GM19467 (cell line): ENCODE measurements at regions not wholly inside any gene's neighbourhood (a gene's known extent, or its start where the extent isn't known, plus 50 kb on each side); places are given as distances from the start of the nearest gene placed in this dataset.

Experiments used
- ATAC-seq: cut with Tn5 transposase; IDR thresholded peaks from one replicate; pipeline ENCODE4 v1.9.1; 2021; ENCODE audit warnings: mild to moderate bottlenecking, moderate library complexity; ENCODE audit not compliant: unreplicated experiment

DNA sequence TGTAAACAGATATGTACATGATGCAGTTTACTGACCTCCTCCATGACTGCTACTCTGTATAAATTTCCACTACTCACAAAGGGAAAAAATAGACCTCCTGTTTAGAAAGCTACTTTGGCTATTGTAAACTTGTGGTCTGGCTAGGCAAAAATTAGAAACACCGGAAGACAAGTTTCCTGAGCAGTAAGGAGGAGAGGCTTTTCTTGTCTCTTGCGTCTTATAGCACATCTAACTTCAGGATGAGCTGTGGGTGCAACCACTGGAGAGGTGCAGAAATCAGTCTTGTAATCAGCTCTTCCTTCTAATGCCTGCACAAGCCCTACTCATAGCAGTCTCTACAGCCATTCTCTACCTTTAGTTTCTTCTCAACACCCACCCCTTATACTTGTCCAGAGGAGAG lies 296.5 kb upstream of the SLC35B3 start:
- ATAC-seq = no peak

DNA sequence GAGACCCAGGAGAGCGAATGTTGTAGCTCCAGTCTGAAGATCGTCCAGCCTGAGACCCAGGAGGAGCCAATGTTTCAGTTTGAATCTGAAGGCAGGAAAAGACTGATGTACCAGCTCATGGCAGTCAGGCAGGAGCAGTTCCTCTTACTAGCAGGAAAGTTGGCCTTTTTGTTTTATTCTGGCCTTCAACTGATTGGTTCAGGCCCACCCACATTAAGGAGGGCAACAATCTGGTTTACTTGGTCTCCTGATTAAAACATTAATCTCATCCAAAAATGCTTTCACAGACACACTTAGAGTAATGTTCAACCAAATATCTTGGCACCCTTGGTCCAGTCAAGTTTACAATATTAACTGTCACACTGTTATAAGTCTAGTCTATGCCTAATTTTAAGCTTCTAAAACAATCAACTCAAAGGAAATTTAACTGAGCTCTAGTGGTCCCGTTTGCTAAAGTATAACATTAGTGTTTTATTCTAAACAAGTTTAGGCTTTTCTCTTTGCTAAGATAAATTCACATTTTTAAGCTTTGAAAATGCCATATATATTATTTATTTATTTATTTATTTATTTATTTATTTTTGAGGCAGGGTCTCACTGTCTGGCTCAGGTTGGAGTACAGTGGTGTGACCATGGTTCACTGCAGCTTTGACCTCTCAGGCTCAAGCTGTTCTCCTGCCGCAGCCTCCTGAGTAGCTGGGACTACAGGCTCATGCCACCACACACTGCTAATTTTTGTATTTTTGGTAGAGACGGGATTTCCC lies 275.5 kb upstream of the SLC35B3 start:
- ATAC-seq = no peak

DNA sequence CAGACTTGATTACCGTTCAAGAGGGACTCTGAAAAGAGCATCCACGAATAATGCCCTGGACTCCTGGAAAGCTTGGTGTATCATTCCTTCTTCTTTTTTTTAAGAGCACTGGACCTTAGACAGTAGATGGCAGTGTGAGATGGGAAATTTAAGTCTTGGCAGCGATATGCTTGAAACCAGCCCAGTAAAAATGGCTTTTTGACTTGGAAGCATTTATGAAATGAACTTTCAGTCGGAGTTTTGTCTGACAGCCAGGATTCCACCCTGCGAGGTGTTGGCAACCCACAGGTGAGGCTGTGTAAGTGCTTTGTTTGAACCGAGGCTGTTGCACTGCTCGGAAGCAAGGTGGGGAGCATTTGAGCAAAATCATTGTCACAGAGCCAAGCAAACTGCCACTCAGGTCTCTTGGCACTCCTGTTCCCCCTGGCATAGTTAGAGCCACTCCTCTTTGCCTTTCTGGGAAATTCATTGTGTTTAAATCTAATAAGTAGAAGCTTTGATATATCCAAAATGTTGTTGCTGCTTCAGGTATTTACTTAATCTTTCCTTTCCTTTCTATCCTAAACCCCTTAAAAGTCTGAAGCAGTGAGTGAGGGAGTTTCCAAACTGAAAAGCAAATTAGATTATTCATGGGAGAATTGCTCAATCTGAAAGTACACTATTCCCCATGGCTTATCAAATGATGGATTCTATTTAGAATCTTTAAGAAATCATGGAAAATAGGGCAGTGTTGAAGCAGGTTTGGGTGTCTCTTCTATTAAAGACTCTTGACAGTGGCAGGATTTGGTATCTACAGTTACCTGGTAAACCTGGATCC lies 272.8 kb upstream of the SLC35B3 start:
- no peak for ATAC-seq

DNA sequence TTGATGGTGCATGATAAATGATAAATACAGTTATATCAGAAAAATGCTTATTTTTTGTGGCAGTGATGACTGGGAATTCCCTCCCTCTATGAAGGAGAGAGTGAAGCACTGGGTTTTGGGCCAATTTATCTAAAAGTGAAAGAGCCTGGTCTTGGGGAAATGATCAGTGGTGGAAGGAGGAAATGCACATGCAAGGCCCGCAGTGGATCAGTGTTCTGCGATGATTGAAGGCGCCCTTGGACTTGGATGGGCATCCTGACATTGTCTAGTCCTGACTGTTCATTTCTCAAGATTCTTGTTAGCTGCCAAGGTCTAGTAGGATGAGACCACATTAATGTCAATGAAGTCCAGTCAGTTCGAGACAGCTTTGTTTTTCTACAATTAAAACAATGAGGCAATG lies 272.0 kb upstream of the SLC35B3 start:
- ATAC-seq = no peak

DNA sequence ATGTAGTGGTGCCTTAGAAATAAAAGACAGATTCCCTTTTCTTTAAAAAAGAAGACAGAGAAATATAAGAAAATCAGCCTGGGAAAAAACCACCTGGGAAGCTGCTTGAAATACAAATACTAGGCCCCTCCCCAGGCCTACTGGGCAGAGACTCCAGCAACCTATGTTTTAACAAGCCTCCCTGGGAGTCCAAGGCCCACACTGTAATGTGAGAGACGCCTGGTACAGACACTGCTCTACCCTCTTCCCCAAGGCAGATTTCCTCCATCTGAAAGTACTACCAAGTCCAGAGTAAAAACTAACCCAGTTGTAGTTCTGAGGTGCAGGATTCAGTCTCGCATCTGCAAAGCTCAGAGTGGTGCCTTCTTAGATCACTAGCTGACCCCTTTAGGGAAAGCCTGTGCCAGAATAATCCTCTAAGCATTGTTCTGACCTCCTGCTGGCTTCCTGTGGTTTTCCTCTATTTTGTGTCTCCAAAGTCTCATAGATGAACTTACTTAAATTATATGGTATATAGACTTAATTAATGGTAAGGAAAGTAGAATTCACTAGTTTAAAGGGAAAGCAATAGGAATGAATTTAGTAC lies 270.2 kb upstream of the SLC35B3 start:
- ATAC-seq = no peak

DNA sequence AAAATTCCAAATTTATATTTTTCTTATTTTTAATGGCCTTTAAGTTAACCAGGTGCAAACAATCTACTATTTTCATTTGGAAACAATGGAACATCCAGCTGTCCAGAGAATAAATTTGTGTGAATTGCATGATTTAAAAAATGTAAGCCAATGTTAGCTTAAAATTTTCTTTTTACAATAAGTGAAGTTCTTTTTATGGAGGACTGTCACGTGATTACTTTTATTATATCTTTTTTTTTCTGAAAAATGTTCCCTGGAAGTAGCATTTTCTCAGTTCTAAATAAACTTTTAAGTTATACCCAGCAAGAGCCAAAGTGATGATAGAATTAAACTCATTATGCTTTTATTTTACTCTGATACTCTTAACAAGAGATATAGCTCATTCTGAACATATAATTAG lies 267.7 kb upstream of the SLC35B3 start:
- no peak for ATAC-seq

DNA sequence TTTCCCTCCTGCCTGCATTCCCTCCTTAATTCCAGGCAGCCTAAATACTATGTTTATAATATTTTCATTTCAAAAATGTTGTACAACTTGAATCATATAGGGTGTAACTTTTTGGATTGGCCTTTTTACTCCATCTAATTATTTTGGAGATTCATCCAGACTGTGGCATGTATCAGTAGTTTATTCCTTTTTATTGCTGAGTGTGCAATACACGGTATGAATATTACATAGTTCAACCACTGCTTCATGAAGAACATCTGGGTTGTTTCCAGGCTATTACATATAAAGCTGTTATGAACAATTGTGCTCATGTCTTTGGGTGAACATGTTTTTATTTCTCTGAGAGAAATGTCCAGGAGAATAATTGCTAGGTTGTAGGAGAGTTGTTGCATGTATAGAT lies 253.5 kb upstream of the SLC35B3 start:
- no peak for ATAC-seq

DNA sequence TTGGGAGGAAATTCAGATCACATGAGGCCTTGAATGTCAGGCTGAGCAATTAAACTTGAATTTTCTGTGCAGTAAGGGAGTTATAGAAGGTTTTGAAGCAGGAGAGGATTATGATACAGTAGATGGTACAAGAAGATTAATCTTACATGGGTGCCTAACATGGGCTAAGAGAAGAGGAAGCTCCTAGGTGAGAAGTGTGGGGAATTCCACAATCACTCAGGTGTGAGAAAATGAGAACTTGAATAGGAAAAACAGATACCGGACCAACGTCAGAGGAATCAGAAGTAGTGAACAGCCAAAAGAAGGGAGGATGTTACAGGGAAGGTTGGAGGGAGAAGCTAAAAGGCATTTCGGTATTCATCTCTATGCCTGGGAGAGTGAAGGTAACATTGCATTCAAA lies 250.7 kb upstream of the SLC35B3 start:
- ATAC-seq = no peak

DNA sequence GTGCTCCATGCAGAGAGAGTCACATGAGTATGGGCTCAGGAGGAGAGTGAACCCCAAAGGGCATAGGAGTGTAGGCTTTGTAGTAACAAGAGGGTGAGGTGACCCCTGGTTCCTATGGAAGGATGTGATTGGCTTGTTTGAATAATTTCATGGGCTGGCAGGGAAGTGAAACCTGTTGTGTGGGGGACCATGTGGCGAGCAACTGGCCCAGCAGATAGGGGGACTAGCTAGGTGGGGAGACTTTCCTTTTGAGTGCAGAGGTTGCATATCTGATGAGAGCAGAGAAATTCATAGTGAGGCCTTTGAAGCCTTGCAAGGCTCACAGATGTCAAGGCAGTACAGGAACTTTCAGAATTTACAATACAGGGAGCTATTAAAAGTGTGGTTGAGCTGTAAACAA lies 247.9 kb upstream of the SLC35B3 start:
- no peak for ATAC-seq

DNA sequence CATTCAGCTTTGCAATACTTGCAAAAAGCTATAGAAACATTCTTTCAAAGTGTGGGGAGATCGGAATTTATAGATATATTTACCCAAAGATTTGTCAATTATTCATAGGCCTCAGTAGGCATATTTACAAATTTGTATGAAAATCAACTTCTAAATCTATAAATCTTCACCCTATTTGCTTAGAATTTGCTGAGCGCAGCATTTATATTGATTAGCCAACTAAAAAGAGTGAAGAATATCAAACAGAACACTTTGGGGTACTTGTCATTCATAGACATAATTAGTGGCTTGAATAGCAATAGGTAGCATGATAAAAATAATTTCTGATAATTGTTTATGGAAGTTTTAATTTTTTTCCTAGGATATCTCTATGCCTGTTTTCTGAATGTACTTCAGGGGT lies 244.5 kb upstream of the SLC35B3 start:
- no peak for ATAC-seq

DNA sequence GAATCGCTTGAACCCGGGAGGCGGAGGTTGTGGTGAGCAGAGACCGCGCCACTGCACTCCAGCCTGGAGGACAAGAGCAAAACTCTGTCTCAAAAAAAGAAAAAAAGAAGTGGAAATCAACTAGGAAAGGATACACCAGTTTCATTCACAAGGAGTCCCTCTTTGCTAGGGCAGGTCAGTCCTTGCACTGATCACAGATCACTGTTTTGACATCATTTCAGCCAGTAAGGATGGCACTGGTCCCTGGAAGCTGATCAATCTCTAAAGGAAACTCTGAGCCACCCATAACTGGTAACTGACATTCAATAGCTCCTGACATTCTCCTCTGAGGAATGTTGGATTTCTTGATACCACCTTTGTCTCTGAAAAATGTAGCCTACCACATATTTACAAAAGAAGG lies 243.1 kb upstream of the SLC35B3 start:
- no peak for ATAC-seq

DNA sequence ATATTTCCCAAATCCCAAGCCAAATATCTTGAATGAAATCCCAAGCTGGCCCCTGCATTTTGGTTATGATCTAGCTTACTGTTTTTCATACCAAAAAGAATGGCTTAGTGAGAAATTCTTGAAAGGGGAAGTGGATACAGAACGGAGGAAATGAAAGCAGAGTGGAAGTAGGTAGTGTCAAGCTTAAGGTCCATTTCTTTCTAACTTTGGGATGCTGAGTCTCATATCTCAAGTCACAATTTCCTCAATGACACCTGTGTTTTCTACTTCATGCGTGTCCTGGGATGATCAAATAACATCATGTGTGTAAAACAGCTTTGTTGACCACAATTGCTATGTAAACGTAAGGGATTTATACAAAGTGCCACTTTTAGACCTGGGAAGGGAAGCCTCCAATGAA lies 238.8 kb upstream of the SLC35B3 start:
- ATAC-seq = no peak

DNA sequence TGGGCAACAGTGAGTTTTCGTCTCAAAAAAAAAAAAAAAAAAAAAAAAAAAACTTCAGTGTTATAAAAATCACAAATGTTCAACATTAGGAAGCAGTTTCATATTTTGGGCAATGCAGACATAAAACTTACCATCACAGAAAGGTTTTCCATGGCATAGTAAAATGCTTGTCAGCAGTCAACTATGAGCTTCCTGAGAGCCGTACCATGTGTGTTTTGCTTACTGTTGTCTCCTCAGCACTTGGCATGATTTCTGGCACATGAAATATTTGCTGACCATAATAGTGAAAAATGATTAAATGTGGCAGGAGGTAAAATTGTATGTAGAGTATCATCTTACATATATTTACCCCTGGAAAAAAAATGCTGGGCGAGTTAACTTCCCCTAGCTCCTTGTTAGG lies 237.5 kb upstream of the SLC35B3 start:
- ATAC-seq = no peak

DNA sequence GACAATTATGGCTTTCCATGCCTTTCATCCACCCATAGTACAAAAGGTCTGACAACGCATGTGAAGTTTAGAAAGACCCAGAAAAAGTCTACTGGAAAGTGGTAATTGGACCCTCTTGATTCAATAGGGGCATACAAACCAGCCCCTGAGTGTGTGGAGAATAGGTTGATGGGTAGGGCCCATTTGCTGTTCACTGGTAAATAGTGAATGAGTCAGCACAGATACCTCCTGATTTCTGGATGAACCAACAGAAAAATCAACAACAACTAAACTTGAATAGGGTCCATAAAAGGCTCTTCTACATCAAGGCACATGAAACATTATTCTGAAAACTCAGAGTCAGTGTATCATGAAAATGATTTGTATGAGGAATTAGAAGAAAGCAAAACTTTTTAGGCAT lies 235.4 kb upstream of the SLC35B3 start:
- no peak for ATAC-seq

DNA sequence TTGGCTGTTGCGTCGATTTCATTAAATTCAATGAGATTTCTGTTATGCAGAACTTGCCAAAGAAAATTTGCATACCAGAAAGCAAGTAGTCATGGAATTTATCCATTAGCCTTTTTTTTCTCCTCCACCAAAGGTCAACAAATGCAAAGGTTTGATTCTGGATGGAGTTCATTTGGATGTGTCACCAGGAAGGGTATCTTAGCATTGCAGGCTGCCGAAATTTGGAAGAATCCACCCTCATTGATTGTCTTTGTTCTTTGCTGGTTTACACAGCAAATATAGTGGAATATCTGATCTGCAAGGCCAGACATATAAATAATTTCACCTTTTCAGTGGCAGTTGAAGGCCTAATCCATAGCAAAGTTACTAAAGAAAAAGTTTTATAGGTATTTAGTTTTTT lies 229.4 kb upstream of the SLC35B3 start:
- ATAC-seq = no peak

DNA sequence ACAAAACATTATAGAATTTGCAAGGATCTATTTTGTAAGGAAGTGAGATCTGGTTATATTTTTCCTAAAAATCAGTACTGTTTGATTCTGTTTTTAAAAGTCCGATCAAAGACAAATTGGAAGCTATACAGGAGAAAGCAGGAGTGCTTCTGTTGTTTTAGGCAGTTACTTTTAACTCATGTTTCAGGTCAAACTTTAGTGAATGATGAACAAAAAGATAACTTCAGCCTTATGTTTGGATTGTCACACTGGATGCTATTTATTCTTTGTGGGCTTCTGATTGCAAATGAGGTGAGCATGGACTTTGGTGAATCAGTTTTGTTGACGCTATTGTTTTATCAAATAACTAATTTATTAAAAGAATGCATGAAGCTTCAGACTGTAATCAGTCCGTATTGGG lies 228.7 kb upstream of the SLC35B3 start:
- ATAC-seq = no peak

DNA sequence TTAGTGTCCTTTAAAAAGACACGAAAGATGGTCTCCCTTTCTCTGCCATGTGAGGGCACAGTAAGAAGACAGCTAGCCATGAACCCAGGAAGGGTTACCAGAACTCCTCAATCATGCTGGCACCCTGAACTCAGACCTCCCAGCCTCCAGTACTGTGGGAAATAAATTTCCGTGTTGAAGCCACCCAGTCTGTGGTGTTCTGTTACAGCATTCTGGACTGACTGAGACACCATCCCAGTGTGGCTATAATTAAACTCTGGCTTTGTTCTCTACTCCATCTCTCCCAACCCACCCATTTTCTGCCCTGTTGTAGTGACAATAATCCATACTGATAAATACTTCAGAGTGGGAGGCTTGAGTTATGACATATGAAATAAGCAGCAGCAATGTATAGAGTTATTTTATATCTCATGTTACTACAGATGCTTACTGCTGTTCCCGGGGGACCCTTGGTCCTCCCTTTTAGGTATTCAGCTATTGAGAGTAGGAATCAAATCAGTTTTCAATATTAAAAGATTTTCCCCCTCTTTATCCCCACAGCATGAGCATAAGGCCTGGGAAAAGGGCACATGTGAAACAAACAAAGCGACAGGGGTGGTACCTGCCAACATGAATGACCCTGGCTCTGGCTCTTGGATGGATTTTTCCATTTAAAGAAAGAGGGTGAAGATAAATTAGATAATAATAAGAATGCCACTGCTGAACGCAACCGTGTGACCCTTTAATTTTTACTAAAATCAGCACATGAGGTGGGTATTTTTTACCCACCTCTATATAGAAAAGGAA lies 224.3 kb upstream of the SLC35B3 start:
- no peak for ATAC-seq

DNA sequence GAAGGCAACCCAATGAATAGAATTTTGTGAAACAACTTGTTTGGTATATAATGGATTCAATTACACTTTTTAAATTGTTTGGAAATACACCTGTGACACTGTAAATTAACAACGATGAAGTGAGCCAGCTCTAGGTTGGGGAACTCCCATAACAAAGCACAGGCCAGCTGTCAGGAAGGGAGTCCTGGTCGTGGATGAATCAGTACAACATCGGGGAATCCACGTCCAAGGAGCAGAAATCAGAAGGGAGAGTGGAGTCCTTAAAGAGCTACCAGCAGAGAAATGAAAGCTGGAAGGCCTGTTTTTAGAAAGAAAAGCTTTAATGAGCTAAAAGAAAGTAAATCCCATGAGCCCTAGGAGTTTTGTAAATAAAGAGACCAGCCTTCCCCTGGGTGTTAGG lies 223.1 kb upstream of the SLC35B3 start:
- no peak for ATAC-seq

DNA sequence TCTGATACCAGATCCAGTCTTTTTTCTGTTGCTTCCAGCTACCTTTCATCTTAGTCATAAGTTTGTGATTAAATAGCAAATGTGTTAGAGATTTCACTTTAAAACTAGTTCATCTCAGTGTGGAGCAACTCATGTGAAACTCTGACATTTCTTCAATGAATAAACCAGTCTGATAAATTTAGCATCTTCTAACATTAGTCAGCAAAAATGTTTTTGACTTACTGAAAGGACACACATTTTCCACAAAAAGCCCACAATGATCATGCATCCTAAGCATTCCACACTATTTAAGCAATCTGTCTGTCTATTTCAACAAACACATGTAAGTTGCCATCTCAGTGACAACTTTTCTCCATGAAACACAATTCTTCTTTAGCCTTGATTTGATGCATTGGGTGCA lies 222.2 kb upstream of the SLC35B3 start:
- ATAC-seq = no peak

DNA sequence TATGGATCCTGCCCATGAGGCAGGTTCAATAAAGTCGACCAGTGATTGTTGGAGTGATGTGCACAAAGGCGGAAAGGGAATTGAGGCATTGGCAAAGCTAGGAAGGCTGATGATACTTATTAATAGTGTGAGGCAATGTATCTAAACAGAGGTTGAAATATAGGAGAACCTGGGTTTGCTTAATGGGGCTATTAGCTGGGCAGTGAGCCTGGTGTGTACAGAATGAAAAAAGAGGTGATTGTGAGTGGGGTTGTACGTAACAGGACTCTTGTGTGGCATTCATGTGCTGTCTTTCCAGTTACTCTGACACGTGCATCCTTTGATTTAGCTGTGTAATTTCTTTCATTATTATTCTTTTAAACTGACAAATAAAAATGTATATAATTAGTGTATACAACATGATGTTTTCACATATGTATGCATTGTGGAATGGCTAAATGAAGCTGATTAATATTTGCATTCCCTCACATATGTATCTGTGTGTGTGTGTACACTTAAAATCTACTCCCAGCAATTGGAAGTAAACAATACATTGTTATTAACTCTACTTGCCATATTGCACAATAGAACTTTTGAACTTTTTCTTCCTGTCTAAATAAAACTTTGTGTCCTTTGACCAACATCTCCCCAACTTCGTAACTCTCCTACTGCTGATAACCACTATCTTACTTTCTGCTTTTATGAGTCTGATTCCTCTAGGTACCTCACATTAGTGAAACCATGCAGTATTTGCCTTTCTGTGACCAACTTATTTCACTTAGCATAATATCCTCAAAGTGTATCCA lies 220.5 kb upstream of the SLC35B3 start:
- ATAC-seq = no peak

DNA sequence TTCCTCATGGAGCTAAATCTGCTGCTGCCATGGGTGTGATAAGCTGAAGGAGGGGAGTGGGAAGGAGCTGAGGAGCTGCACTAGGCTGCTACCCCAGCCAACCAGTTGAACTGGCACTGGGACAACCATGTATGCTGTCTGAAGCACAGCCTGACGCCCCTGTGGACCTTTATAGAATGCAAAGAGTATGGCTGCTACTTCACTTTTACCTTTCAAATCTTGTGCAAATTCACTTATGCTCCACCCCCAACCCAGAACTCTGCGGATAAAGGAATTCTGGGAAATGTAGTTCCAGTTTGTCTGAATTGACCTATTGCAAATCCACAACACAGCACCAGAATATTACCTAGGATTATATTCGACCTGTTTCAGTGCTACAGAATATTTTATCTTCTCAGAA lies 217.4 kb upstream of the SLC35B3 start:
- no peak for ATAC-seq
